Breast epithelium (tissue), 4 donors: ENCODE measurements at regions not wholly inside any gene's neighbourhood (a gene's known extent, or its start where the extent isn't known, plus 50 kb on each side); places are given as distances from the start of the nearest gene placed in this dataset.

Experiments used
- DNase-seq, 2 donors: peaks; one replicate each; pipeline ENCODE4 v3.0.0-alpha.2; 2019; ENCODE audit warnings: low spot score in 2 of 2
- H3K27ac ChIP-seq, 2 donors: fragments of 200-600 bp; sonication (generic) in 1 of 2; one replicate each; pipeline ENCODE4 v1.5.1; 2016 to 2019; ENCODE audit warnings: mild to moderate bottlenecking in 1 of 2
- H3K27me3 ChIP-seq, 2 donors: fragments of 200-600 bp; sonication (generic) in 1 of 2; one replicate each; pipeline versions ENCODE4 v1.5.1 to v1.6.0; 2017 to 2019; ENCODE audit warnings: control low read depth in 1 of 2, mild to moderate bottlenecking in 1 of 2
- H3K36me3 ChIP-seq: fragments of 200-600 bp; one replicate; pipeline ENCODE4 v1.5.1; 2019
- H3K4me1 ChIP-seq, 2 donors: fragments of 200-600 bp; sonication (generic); one replicate each; pipeline ENCODE4 v1.5.1; 2016 to 2019; ENCODE audit warnings: control low read depth in 1 of 2
- H3K4me3 ChIP-seq, 3 donors: fragments of 200-600 bp; sonication (generic); 1 replicate in 2 of 3; 2 replicates in 1 of 3; pipeline ENCODE4 v1.5.1; 2016 to 2019; ENCODE audit warnings: mild to moderate bottlenecking in 3 of 3, moderate library complexity in 2 of 3
- H3K9me3 ChIP-seq, 2 donors: fragments of 200-600 bp; sonication (generic) in 1 of 2; one replicate each; pipeline ENCODE4 v1.5.1; 2016 to 2019; ENCODE audit warnings: control low read depth in 1 of 2
- CTCF ChIP-seq, 3 donors: fragments of 450-650 bp; IDR thresholded peaks; one replicate each; pipeline ENCODE4 v1.5.1; 2016 to 2017; ENCODE audit warnings: antibody characterized with exemption in 3 of 3, mild to moderate bottlenecking in 3 of 3, moderate library complexity in 3 of 3
- POLR2A ChIP-seq: fragments of 450-650 bp; IDR thresholded peaks from one replicate; pipeline ENCODE4 v1.6.1; 2016; ENCODE audit warnings: antibody characterized with exemption, mild to moderate bottlenecking, moderate library complexity
- POLR2AphosphoS5 ChIP-seq, 3 donors: sonication (generic); formaldehyde crosslinking; IDR thresholded peaks; one replicate each; pipeline ENCODE4 v1.6.1; 2017; ENCODE audit warnings: antibody characterized with exemption in 3 of 3
- intact Hi-C: fragments of 100-400 bp; cut with DNase I; formaldehyde crosslinking; loops from one replicate; pipeline ENCODE4 v1.15.1; 2023; ENCODE audit warnings: low total_unique reads

GRCh38 chr3:72375237-72376076 is 472.8 kb downstream of the SHQ1 start:
- Histone ChIP-seq H3K4me3 (no peak overlapping the region), H3K9me3 (no peaks in the 10 kb centered on the region), H3K4me1 (no peaks in the 10 kb centered on the region), H3K36me3 (peaks cover 3% of the 10 kb centered on the region), H3K27me3 (no peaks in the 10 kb centered on the region), H3K27ac (no peak overlapping the region)
- DNase-seq, result no peak
- intact Hi-C loops, result no loop called here
- TF ChIP-seq POLR2AphosphoS5 (IDR thresholded peaks at IDR 0.05) (no peak), POLR2A (no peak), CTCF (IDR thresholded peaks at IDR 0.05) (no peak)

DNA sequence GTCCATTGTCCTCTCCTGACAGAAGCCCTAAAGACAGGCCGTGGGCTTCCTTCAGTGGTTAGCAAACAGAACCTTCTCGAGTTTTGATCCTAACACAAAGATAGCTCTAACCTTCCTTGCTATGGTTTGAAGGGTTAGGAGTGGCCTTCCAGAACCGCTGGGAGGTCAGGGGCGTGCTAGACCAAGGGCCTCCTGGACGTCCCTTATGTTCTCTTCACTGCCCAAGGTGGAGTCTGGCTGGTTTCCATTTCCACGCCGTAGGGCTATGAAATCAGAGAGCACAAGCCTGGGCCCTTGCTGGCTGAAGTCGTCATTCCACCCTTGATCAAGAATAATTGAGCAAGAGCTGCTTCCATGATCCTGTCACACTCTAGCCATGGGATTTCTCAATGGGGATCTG is 475.1 kb downstream of the SHQ1 start:
- TF ChIP-seq POLR2A, result no peak
- no peak for TF ChIP-seq CTCF (IDR thresholded peaks at IDR 0.05)
- TF ChIP-seq POLR2AphosphoS5 (IDR thresholded peaks at IDR 0.05), result no peak
- no peaks in the 10 kb centered on the region for H3K27me3 ChIP-seq
- no peaks in the 10 kb centered on the region for H3K36me3 ChIP-seq
- H3K27ac ChIP-seq, result no peak overlapping the region
- intact Hi-C loops, result no loop called here
- no peak overlapping the region for H3K4me3 ChIP-seq
- H3K9me3 ChIP-seq, result no peaks in the 10 kb centered on the region
- no peaks in the 10 kb centered on the region for H3K4me1 ChIP-seq
- DNase-seq, result no peak

DNA sequence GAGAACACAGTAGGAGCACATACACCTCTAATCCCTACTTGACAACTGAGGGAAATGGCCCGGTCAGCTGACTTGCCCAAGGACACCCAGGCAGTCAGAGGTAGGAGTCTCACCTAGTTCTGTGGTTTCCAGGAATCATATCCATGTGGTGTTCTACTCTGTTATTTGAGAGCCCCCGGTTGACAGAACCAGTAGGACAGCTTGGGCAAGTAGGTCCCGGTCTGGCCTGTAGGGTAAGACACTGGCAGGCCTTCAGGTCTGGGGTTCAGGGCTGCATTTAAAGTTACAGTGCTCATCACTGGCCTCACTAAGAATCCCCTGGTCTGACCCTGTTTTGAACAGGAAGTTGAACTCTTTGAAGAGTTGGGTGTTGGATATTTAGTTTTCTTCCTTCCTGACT is 476.1 kb downstream of the SHQ1 start:
- Histone ChIP-seq H3K27me3 (no peaks in the 10 kb centered on the region), H3K36me3 (no peaks in the 10 kb centered on the region), H3K4me3 (no peak overlapping the region), H3K9me3 (no peaks in the 10 kb centered on the region), H3K27ac (no peak overlapping the region), H3K4me1 (no peaks in the 10 kb centered on the region)
- DNase-seq, result no peak
- TF ChIP-seq POLR2A (no peak), CTCF (IDR thresholded peaks at IDR 0.05) (no peak), POLR2AphosphoS5 (IDR thresholded peaks at IDR 0.05) (no peak)
- intact Hi-C loops, result no loop called here

DNA sequence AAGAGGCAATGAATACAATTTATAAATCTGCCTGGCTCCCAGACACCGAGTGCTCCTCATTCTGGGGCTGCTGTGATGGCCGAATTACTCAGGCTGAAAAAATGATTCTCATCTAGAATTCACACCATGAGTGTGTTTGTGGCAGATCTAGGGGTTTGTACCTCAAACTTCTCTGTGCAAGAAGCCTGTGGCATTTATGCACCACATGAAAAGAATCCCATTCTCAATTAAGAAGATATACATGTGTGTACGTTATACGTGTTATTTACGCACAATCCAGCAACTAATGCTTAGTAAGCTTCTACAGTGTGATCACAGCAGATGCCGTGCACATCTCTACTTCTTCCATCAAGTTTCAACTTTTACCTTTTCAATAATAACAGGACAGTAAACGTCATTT is 476.8 kb downstream of the SHQ1 start:
- Histone ChIP-seq H3K27me3 (no peaks in the 10 kb centered on the region), H3K36me3 (no peaks in the 10 kb centered on the region), H3K9me3 (no peaks in the 10 kb centered on the region), H3K27ac (no peak overlapping the region), H3K4me3 (no peak overlapping the region), H3K4me1 (no peaks in the 10 kb centered on the region)
- intact Hi-C loops, result no loop called here
- DNase-seq, result no peak
- no peak for TF ChIP-seq POLR2AphosphoS5 (IDR thresholded peaks at IDR 0.05)
- no peak for TF ChIP-seq CTCF (IDR thresholded peaks at IDR 0.05)
- no peak for TF ChIP-seq POLR2A

DNA sequence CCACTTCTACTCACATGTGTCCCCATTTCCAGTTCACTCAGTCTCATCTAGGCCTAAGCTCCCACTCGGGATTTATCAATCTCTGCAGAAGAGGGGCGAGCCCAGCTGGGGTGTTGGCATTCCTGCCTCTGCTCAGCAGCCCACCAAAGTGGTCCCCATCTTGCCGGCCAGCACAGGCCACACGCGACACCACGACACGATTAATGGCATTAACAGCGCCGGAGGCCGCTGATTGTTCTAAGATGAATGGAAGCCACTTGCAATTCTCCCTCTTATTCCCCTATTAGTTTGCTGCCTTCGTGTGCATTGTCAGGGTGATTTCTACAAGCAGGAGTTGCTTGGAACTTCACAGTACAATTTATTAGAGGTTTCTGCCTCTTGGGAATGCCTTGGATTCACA is 477.3 kb downstream of the SHQ1 start:
- DNase-seq, result no peak
- Histone ChIP-seq H3K36me3 (no peaks in the 10 kb centered on the region), H3K27ac (no peak overlapping the region), H3K4me1 (no peaks in the 10 kb centered on the region), H3K27me3 (no peaks in the 10 kb centered on the region), H3K9me3 (no peaks in the 10 kb centered on the region), H3K4me3 (no peak overlapping the region)
- TF ChIP-seq POLR2A (no peak), CTCF (IDR thresholded peaks at IDR 0.05) (no peak), POLR2AphosphoS5 (IDR thresholded peaks at IDR 0.05) (no peak)
- intact Hi-C loops, result no loop called here
